ENCODE measurements at regions not wholly inside any gene's neighbourhood (a gene's known extent, or its start where the extent isn't known, plus 50 kb on each side); places are given as distances from the start of the nearest gene placed in this dataset.
A peak's percentile ranks its signal among the peaks of the same experiment; 100 is the strongest.

DNA sequence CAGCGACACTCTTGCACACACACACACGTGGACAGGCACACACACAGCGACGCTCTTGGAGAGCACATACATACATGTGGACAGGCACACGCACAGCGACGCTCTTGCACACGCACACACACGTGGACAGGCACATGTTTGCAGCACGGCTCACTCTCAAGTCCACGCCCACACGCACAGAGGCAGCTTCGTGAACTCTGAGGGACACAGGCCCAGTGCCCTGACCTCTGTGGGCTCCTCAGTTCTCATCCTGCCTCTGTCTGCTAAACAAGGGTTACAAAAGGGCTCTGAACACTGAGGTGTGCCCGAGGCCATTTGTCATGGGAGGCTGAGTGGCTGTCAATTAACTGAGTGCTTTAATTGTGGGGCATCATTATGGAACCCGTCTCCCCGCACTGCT, 558.8 kb upstream of the ADAMTS16 start:
- DNase-seq, result no peak

DNA sequence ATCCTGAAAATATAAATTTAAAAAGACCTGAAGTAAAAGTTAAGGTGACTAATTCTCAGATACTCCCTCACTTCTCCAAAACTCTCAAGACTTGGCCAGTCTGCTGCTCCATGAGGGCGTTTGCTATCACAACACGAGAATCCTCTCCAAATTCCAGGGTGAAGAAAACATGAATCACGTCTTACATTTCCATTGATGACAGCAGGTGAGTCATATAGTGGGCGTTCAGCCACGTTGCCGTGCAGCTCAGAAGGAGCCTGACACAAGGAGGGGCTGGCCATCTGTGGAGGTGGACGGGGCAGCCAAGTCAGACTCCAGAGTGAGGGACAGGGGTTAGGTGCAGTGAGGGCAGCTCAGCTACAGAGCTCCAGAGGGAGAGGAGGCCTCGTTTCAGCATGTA, 555.1 kb upstream of the ADAMTS16 start:
- no peak for DNase-seq

- DNase-seq, result no peak
Measured at GRCh38 chr5:4613440-4613839, 526.7 kb upstream of the ADAMTS16 start.

DNA sequence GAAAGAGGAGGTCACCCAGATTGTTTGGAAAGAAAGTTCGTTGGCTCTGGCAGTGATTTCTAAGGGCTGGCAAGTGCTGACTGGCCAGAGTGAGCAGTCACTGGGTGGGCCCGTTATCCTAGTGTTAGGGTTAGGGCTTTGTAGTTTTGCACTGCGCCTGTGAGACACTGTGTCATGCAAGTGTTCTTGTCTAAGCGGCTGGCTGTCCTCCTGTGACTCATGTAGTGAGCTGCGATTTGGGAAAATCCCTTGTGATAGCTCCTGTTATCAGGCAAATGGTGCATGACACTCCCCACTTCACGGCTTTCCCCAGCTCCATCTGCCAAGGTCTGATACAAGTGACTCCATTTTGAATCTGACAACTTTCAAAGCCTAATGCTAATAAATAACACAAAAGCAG, 526.0 kb upstream of the ADAMTS16 start:
- no peak for DNase-seq

- DNase-seq, result peak in 1 of 2 experiments; percentile 62
Measured at GRCh38 chr5:4615369-4615768, 524.8 kb upstream of the ADAMTS16 start.

GRCh38 chr5:4625206-4625896, 514.8 kb upstream of the ADAMTS16 start:
- no peak for DNase-seq

- DNase-seq, result no peak
Measured at GRCh38 chr5:4627131-4627530, 513.0 kb upstream of the ADAMTS16 start.

DNA sequence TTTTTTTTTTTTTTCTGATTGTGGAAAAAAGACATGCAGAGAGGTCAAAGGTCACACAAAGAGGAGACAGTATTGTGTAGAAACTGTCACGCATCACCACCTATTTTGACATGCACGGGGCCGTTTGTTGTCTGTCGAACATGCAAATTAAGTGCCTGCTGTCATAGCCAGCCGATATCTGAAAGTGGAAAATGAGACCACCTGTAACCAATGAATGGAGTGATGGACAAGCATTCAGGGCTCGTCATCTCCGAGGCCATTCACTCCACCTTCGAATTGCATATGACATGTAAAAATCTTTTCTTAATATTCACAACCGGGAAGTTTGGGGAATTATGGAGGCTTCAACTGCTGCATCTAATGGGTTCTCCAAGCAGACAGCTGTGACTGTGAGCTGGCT, 512.2 kb upstream of the ADAMTS16 start:
- DNase-seq, result no peak

- DNase-seq, result no peak
Measured at GRCh38 chr5:4628645-4629385, 511.3 kb upstream of the ADAMTS16 start.

DNA sequence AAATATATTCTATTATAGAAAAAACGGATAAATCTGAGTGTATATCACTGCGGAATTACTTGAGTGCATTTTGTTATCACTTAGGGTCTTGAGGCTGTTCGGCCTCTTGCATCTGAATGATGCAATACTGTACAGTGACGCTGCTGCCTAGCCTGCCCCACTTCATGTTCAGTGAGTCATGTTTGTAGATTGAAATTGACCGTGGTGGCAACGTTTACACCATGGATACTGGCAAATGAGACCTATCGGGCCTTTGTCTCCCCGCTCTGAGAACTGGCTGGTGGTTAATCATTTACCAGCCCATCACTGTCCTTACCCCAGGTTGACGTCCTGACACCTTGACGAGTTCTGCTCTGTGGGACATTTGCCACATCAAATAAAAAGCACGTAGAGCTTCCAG, 510.1 kb upstream of the ADAMTS16 start:
- DNase-seq, result peak; percentile 72 to 84

GRCh38 chr5:4634342-4634741, 505.8 kb upstream of the ADAMTS16 start:
- DNase-seq, result no peak

DNA sequence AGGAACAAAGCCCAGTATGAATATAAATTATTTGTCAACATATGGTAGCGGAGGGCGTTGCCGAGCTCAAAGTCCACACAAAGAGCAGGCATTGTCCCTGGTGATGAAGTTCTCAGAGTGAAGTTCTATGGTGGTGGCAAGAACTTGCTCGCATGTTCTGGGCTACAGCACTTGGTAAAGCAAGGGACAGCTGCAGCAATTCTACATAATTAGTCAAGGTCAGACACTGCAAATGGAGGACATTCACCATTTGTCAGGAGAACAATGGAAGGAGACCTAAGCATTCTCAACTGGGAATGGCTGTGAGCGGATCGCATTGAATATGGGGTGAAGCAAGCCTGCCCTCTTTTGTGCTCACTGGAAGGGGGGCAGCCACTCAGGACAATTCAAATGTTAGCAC, 503.8 kb upstream of the ADAMTS16 start:
- DNase-seq, result no peak

DNA sequence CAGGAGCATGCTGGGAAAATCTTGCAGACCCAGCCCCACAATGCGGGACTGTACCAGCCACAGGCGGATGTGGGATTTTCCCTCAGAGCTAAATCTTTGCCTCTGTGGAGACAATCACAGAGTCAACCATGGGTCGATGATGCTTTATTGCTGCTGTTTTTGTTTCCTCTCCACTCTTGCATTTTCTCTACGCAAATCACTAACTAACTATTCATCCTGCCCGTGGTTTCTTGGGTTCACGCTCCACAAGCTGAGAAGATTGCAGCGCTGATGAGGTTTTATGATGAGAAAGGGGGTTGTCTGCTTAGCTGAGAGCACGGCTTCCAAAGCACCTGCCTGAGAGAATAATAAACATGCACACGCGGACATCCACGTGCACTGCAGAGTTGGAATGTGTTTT, 500.2 kb upstream of the ADAMTS16 start:
- no peak for DNase-seq

DNA sequence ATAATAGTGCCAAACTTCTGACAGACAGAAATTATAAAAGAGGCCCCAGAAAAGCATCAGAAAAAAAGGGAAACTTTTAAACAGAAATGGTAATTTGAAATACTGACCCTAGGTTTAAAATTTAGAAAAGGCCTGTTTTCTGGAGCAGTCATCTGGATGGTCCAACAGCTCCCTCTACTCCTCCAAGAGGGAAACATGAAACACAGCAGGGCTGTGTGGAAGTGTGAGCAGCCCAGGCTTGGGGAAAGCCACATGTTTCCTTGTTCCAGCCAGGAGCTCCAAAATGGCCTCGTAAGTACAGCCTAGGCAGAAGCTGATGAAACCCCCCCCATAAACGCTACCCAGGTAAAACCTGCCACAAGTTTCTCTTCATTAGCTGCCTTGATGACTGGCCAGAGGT, 499.3 kb upstream of the ADAMTS16 start:
- DNase-seq, result peak; percentile 21 to 72

GRCh38 chr5:4642525-4642924, 497.6 kb upstream of the ADAMTS16 start:
- no peak for DNase-seq

- no peak for DNase-seq
Measured at GRCh38 chr5:4643190-4643589, 496.9 kb upstream of the ADAMTS16 start.

DNA sequence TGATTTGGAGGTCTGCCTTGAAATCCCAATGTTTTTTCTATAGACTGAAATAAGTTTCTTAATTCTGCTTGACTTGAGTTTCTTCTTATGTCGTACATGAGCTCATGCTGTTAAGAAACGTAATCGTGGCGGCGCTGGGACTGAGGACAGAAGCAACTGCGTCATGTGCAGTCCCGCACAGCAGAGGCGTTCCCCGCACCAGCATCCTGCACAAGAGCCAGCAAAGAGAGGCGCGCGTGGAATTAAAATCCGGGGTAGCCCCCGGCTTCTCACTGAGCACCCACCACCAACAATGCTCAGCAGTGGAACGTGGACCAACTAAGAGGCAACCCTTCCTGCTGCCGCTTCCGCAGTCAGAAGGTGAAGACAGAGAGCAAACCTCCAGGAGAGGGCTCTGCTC, 496.2 kb upstream of the ADAMTS16 start:
- DNase-seq, result no peak

DNA sequence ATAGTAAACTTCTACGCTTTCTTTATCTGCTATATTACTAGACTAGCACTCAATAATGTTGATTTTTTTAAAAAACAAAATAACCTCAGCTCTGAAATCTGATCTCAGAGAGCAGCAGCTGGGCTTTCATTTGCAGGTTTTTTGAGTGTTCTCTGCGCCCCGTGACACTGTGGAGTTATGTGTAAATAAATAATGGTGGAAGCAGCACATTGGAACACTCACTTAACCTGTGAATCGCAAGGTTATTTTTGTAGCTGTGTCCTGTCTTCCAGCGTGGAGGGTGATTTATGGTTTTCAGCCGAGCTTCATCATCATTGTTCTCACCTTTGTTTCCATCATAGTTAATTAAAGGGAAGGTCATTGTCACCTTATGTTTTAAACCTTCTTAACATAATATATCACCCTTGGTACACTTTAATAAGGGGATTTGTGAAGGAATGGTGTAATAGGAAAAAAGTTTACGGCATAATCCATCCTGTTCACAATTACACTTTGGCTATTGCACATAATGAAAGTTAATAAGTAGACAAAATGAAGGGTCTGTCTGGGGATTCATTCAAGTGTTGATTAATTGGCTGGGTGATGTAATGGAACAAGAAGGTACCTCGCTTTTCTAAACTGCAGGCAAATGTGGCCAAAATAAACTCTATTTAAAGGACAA, 493.3 kb upstream of the ADAMTS16 start:
- peak; percentile 24 to 27 for DNase-seq

DNA sequence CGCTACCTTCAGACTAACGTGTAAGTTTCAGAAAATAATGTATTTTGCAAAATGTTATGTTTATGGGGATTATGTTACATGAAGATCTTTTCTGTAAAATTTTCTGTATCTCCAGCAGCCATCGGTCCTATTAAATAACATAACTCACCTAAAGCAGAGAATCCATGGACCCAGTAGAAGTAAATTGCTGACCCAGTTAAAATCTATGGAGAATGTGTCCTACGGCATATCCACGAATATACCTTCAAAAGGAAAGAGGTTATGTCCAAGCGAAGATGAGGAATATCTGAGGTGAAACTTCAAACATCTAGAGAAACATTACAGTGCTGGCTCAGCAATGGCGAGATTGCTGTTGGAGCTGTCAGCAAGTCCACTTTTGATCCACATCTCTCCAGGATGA, 492.2 kb upstream of the ADAMTS16 start:
- DNase-seq, result no peak

DNA sequence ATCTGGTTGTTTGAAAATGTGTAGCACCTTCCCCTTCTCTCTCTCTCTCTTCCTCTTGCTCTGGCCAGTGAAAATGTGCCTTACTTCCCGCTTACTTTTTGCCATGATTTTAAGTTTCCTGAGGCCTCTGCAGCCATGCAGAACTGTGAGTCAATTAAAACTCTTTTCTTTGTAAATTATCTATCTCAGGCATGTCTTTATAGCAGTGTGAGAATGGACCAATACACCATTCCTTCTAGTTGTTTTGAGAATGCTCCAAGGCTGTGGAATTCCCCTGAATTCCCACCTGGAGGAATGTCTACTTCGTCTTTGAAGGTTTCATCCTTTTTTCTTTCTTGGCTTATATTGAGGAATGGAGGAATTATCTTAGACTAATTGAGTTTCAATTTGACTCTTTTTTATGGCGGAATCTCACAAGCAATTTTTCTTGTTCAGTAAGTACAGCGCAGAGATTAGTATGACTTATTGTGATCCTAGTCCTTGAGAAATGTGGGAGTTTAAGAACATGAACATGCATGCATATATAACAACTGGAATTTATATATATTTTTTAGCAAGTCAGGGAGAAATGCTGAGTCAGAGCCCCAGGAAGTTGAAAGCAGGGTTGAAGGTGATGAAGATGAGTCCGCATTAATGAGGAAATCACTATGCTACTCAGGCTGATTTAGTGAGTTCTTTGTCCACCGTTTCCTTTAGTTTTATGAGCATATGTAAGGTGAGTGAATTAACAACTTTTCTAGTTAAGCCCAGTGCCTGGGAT, 488.1 kb upstream of the ADAMTS16 start:
- no peak for DNase-seq

DNA sequence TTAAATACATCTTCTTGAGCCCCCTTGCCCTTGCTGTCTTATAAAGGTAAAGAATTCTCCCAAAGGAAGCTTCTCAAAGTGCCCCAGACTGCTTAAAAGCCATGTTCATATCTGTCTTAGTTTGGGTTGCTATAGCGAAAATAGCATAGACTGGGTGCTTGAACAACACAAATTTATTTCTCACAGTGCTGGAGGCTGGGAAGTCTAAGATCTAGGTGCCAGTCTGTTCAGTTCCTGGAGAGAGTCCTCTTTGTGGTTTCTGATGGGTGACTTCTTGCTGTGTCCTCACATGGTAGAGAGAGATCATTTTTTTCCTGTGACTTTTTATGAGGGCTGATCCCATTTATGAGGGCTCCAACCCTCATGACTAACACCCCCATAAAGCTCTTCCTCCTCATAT, 486.7 kb upstream of the ADAMTS16 start:
- no peak for DNase-seq

- DNase-seq, result no peak
Measured at GRCh38 chr5:4659851-4660250, 480.3 kb upstream of the ADAMTS16 start.

GRCh38 chr5:4661326-4661725, 478.8 kb upstream of the ADAMTS16 start:
- no peak for DNase-seq

Data from SHP77 (cell line).